ENCODE measurements at regions not wholly inside any gene's neighbourhood (a gene's known extent, or its start where the extent isn't known, plus 50 kb on each side); places are given as distances from the start of the nearest gene placed in this dataset.

DNA sequence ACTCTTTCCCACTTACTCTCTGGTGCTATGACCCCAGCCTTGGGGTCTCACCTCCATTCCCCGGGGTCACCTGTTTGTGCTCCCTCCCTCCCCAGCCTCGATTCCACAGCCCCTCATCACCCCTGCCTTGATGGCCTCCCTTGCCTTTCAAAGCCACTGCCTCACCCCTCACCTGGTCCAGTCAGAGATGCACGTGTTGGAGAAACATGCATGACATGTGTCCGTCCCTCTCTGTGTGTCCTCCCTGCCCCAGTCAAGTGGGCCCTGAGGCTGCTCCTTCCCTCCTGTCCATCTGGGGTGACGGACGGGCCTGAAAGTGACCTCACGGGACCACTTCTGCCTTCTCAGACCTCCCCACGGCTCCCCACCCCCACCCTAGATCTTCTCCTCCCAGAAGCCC lies 82.3 kb upstream of the TWIST2 start:
- POLR2A ChIA-PET = no interaction called here
- CTCF ChIA-PET = no interaction called here
- DNase-seq (ENCODE audit: low read depth, low spot score) = no peak
- TF ChIP-seq, protein P1, sequence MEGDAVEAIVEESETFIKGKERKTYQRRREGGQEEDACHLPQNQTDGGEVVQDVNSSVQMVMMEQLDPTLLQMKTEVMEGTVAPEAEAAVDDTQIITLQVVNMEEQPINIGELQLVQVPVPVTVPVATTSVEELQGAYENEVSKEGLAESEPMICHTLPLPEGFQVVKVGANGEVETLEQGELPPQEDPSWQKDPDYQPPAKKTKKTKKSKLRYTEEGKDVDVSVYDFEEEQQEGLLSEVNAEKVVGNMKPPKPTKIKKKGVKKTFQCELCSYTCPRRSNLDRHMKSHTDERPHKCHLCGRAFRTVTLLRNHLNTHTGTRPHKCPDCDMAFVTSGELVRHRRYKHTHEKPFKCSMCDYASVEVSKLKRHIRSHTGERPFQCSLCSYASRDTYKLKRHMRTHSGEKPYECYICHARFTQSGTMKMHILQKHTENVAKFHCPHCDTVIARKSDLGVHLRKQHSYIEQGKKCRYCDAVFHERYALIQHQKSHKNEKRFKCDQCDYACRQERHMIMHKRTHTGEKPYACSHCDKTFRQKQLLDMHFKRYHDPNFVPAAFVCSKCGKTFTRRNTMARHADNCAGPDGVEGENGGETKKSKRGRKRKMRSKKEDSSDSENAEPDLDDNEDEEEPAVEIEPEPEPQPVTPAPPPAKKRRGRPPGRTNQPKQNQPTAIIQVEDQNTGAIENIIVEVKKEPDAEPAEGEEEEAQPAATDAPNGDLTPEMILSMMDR (IDR thresholded peaks at IDR 0.05; ENCODE audit: insufficient read depth, low read length, missing control alignments) = no peak
- H3K4me3 ChIP-seq (ENCODE audit: low read depth, low read length) = no peak overlapping the region

DNA sequence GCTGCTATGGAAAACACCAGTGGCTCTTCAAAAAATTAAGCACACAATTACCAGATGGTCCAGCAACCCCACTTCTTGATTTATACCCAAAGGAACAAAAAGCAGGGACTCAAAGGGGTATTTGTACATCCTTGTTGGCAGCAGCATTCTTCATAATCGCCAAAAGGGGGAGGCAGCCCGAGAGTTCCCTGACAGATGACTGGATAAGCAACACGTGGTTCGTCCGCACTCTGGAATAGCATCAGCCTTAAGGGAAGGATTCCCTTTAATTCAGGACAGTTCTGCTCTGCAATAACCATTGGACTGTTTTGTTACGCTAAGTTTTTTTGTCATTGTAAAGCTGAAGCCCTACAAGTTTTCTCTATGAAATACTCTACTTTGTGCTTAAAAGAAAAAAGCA lies 76.7 kb upstream of the TWIST2 start:
- TF ChIP-seq, protein P1 (IDR thresholded peaks at IDR 0.05; ENCODE audit: insufficient read depth, low read length, missing control alignments) = peak; percentile 13
- ChIA-PET CTCF (interaction anchor here (1.0 to 1.1 kb wide), 3 partner anchors 14 to 203 kb away, joined by 3 to 5 read pairs (median 4); no protein-coding TSS in a partner anchor), POLR2A (no interaction called here)
- DNase-seq (ENCODE audit: low read depth, low spot score) = no peak
- H3K4me3 ChIP-seq (ENCODE audit: low read depth, low read length) = no peak overlapping the region

DNA sequence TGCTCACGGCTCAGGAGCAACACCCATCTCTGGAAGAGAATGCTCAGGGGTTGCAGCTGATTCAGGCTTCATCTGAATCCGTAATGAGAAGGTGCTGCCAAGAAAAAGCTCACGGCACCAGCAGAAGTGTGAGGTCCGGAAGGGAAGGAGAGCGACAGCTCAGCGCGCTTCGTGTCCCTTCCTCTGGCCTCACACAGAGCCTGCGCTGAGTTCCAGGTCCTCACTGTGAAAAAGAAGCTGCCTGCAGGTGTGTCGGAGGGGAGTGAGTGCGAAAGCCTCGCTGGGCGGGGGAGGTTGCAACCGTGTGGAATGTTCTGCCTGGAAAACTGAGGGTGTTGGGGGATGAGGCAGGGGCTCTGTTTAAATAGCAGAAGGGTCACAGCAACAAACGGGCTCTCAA lies 76.2 kb upstream of the TWIST2 start:
- H3K4me3 ChIP-seq (ENCODE audit: low read depth, low read length) = no peak overlapping the region
- CTCF ChIA-PET = interaction anchor here (1.0 to 1.1 kb wide), 3 partner anchors 13 to 202 kb away, joined by 3 to 5 read pairs (median 4); no protein-coding TSS in a partner anchor
- POLR2A ChIA-PET = no interaction called here
- no peak for DNase-seq (ENCODE audit: low read depth, low spot score)
- TF ChIP-seq, protein P1 (IDR thresholded peaks at IDR 0.05; ENCODE audit: insufficient read depth, low read length, missing control alignments) = no peak

DNA sequence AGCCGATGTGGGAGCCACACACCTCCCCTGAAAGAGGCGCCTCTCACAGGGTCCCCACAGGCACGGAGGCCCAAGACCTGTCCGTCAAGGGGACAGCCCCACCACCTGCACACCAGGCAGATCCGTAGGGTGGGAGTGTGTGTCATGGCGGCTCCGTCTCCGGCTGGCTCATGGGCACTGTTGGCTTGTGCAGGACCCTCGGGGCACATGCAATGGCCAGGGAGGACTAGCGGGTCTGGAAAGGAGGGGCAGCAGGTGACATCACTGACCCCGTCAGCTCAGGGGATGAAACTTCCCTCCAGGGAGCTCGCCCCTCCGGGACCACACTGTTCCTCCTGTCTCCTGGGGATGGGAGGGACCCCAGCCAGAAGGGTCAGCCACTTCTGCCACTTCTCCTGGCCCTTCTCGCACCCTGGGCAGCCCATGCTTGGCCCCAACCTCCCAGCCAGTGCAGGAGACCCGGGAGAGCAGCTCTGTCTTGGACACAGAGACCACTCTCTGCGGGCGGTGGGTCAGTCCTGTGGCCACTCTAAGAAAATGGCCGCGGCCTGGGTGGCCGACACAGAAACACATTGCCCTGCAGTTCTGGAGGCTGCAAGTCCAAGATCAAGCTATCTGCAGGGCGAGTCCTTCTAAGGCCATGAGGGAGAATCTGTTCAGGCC lies 75.1 kb upstream of the TWIST2 start:
- DNase-seq (ENCODE audit: low read depth, low spot score) = no peak
- ChIA-PET POLR2A (no interaction called here), CTCF (interaction anchor here (3.5 kb wide), 1 partner anchor 12 kb away, joined by 13 read pairs; no protein-coding TSS in a partner anchor)
- no peak overlapping the region for H3K4me3 ChIP-seq (ENCODE audit: low read depth, low read length)
- TF ChIP-seq, protein P1 (IDR thresholded peaks at IDR 0.05; ENCODE audit: insufficient read depth, low read length, missing control alignments) = no peak

DNA sequence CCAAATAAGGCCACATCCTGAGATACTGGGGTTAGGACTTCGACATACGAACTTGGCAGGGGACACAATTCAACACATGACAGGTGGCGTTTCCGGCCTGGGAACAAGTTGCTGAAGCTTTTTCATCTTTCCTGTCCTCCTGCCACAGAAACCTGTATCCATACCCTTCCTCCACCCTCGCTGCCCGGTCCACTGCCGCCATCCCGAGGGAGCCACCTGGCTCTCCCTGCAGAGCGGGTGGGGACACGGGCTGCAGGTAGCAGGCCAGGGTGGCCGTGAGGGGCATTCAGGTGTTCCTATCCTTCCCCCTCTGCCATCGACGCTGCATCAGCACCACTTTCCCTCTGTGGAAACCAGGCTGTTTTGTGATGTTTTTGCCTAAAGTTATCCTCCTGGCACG lies 74.4 kb upstream of the TWIST2 start:
- DNase-seq (ENCODE audit: low read depth, low spot score) = no peak
- TF ChIP-seq, protein P1 (IDR thresholded peaks at IDR 0.05; ENCODE audit: insufficient read depth, low read length, missing control alignments) = no peak
- ChIA-PET CTCF (interaction anchor here (0.8 to 3.5 kb wide), 2 partner anchors 11 to 403 kb away, joined by 3 to 13 read pairs; no protein-coding TSS in a partner anchor), POLR2A (no interaction called here)
- no peak overlapping the region for H3K4me3 ChIP-seq (ENCODE audit: low read depth, low read length)

DNA sequence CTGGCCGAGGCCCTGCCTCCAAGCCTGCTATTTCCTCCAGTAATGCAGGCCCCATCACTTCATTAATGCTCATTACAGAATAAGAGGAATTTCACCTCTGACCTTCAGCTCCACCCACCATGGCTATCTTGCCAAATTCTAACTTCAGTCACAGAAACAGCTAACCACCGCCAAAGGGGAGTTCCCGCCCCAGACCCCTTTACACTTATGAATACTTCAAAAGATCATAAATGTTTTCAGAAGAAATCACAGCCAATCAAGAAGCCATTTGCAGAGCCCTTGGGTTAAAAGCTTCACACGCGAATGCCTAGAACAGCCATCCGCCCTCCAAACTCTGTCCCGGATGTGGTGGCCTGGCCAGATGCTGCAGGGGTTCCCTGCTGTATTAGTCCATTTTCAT lies 73.8 kb upstream of the TWIST2 start:
- POLR2A ChIA-PET = no interaction called here
- CTCF ChIA-PET = interaction anchor here (0.8 to 3.5 kb wide), 2 partner anchors 11 to 403 kb away, joined by 3 to 13 read pairs; no protein-coding TSS in a partner anchor
- no peak overlapping the region for H3K4me3 ChIP-seq (ENCODE audit: low read depth, low read length)
- DNase-seq (ENCODE audit: low read depth, low spot score) = no peak
- TF ChIP-seq, protein P1 (IDR thresholded peaks at IDR 0.05; ENCODE audit: insufficient read depth, low read length, missing control alignments) = no peak
